Caco-2 (cell line): ENCODE measurements at regions not wholly inside any gene's neighbourhood (a gene's known extent, or its start where the extent isn't known, plus 50 kb on each side); places are given as distances from the start of the nearest gene placed in this dataset.

ENCODE experiments used
- BruUV-seq: library from RNA; stranded (reverse); fragments of 400-500 nt; replicated peaks from 2 replicates; lab custom pipeline; 2021; lab: Mats Ljungman, UMichigan
- CTCF ChIA-PET: fragments of 300-600 bp; sonication (Branson Sonifier 250); formaldehyde crosslinking; loops from one replicate; lab custom pipeline; 2022; ENCODE audit warnings: antibody characterized with exemption; lab: Charles Lee
- POLR2A ChIA-PET: fragments of 300-600 bp; sonication (Branson Sonifier 250); formaldehyde crosslinking; loops from one replicate; lab custom pipeline; 2022; ENCODE audit warnings: antibody characterized with exemption; lab: Charles Lee
- DNase-seq, 2 experiments: peaks; one replicate each; pipeline versions ENCODE4 v3.0.0 to v3.0.0-alpha.2; 2020 to 2022
- H3K27me3 ChIP-seq: replicated peaks from 2 replicates; pipeline ENCODE4 v1.6.0; 2011; ENCODE audit warnings: low read length; ENCODE audit not compliant: control insufficient read depth, insufficient read depth
- H3K36me3 ChIP-seq: 2 replicates; pipeline ENCODE4 v1.5.1; 2011; ENCODE audit warnings: low read length; ENCODE audit not compliant: control insufficient read depth, insufficient read depth
- H3K4me1 ChIP-seq: fragments of 250-450 bp; sonication (Bioruptor Pico); 2 replicates; pipeline ENCODE4 v1.5.1; 2020; ENCODE audit warnings: mild to moderate bottlenecking
- H3K4me3 ChIP-seq: 2 replicates; pipeline ENCODE4 v1.5.1; 2011; ENCODE audit warnings: low read depth, mild to moderate bottlenecking, control low read depth, low read length
- H3K9me3 ChIP-seq: fragments of 250-450 bp; sonication (Bioruptor Pico); 2 replicates; pipeline ENCODE4 v1.5.1; 2020; ENCODE audit warnings: mild to moderate bottlenecking, moderate library complexity
- H3K27ac Mint-ChIP-seq: one replicate; pipeline ENCODE4 v1.8.0; 2022; ENCODE audit warnings: mixed read lengths; ENCODE audit not compliant: unreplicated experiment
- H3K27me3 Mint-ChIP-seq: one replicate; pipeline ENCODE4 v1.8.0; 2022; ENCODE audit warnings: mixed read lengths; ENCODE audit not compliant: insufficient read depth, unreplicated experiment
- H3K36me3 Mint-ChIP-seq: one replicate; pipeline ENCODE4 v1.8.0; 2022; ENCODE audit warnings: mild to moderate bottlenecking, mixed read lengths; ENCODE audit not compliant: insufficient read depth, unreplicated experiment
- H3K4me1 Mint-ChIP-seq: one replicate; pipeline ENCODE4 v1.8.0; 2022; ENCODE audit warnings: low read depth, mixed read lengths; ENCODE audit not compliant: unreplicated experiment
- H3K4me3 Mint-ChIP-seq: one replicate; pipeline ENCODE4 v1.8.0; 2022; ENCODE audit warnings: mild to moderate bottlenecking, moderate library complexity, mixed read lengths; ENCODE audit not compliant: unreplicated experiment
- H3K9me3 Mint-ChIP-seq: one replicate; pipeline ENCODE4 v1.8.0; 2022; ENCODE audit warnings: mixed read lengths; ENCODE audit not compliant: unreplicated experiment
- intact Hi-C: fragments of 100-400 bp; cut with micrococcal nuclease; formaldehyde crosslinking; loops from one replicate; pipeline ENCODE4 v1.10.0; 2022; ENCODE audit not compliant: unreplicated experiment
- TF ChIP-seq, protein P1 (sequence below), 2 experiments: fragments of 200-600 bp in 1 of 2; IDR thresholded peaks; 1 replicate in 1 of 2; 2 replicates in 1 of 2; pipeline versions ENCODE4 v1.5.1 to v1.8.0; 2011 to 2022; ENCODE audit warnings: antibody characterized with exemption in 1 of 2, control low read depth in 1 of 2, inconsistent platforms in 1 of 2, low read depth in 1 of 2, low read length in 1 of 2, mild to moderate bottlenecking in 1 of 2, moderate library complexity in 1 of 2; ENCODE audit not compliant: insufficient read depth in 1 of 2, severe bottlenecking in 1 of 2, unreplicated experiment in 1 of 2

DNA sequence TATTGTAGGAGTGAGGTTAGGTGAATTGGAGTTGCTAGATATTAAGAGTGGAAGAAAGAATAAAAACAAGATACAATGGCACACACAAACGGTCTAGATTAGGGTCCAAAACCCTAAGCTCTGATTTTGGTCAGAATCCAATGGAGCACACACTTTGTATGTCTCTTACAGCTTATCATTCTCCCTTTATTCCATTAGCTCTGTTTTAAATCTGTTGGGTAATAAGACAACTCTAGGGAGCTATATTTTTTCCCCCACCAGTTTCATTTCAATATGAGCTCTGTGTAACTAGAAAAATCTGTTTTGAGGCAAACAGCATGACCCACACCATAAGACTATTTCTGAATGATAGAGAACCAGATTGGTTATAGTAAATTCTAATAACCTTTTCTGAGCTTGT, 465.6 kb downstream of the ADGRL2 start:
- ChIA-PET POLR2A (no interaction called here), CTCF (no interaction called here)
- H3K27me3 ChIP-seq = no peaks in the 10 kb centered on the region
- Mint-ChIP-seq H3K4me3 (no peak overlapping the region), H3K27ac (no peak overlapping the region), H3K9me3 (no peaks in the 10 kb centered on the region), H3K36me3 (no peaks in the 10 kb centered on the region), H3K4me1 (no peaks in the 10 kb centered on the region), H3K27me3 (peaks cover 2% of the 10 kb centered on the region)
- TF ChIP-seq, protein P1, sequence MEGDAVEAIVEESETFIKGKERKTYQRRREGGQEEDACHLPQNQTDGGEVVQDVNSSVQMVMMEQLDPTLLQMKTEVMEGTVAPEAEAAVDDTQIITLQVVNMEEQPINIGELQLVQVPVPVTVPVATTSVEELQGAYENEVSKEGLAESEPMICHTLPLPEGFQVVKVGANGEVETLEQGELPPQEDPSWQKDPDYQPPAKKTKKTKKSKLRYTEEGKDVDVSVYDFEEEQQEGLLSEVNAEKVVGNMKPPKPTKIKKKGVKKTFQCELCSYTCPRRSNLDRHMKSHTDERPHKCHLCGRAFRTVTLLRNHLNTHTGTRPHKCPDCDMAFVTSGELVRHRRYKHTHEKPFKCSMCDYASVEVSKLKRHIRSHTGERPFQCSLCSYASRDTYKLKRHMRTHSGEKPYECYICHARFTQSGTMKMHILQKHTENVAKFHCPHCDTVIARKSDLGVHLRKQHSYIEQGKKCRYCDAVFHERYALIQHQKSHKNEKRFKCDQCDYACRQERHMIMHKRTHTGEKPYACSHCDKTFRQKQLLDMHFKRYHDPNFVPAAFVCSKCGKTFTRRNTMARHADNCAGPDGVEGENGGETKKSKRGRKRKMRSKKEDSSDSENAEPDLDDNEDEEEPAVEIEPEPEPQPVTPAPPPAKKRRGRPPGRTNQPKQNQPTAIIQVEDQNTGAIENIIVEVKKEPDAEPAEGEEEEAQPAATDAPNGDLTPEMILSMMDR (IDR thresholded peaks at IDR 0.05; ENCODE audit: insufficient read depth in 1 of 2, low read depth in 1 of 2, low read length in 1 of 2, severe bottlenecking in 1 of 2, unreplicated experiment in 1 of 2) = no peak
- DNase-seq = no peak
- intact Hi-C loops = no loop called here
- no peaks in the 10 kb centered on the region for H3K9me3 ChIP-seq
- no peaks in the 10 kb centered on the region for H3K4me1 ChIP-seq
- H3K36me3 ChIP-seq = no peaks in the 10 kb centered on the region
- H3K4me3 ChIP-seq = no peak overlapping the region
- BruUV-seq = no TSS peak

DNA sequence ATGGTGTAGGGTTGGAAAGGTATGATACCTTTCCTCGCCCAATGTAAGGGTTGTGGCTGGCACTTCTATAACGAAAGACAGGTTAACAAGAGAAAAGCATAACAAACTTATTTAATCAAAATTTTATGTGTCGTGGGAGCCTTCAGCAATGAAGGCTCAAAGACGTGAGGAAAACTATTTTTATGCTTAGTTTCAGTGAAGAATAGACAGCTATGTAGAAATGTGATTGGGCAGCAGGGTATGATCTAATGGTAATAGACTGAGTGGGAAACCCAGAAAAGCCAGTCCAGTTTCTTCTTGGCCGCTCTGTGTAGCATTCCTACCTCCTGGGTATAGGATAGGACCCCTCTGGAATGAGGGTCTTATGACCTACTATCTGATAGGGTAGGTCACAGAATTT, 464.7 kb downstream of the ADGRL2 start:
- BruUV-seq = no TSS peak
- H3K4me1 ChIP-seq = no peaks in the 10 kb centered on the region
- Mint-ChIP-seq H3K27me3 (peaks cover 2% of the 10 kb centered on the region), H3K36me3 (no peaks in the 10 kb centered on the region), H3K27ac (no peak overlapping the region), H3K4me1 (no peaks in the 10 kb centered on the region), H3K4me3 (no peak overlapping the region), H3K9me3 (no peaks in the 10 kb centered on the region)
- no peak for DNase-seq
- no peaks in the 10 kb centered on the region for H3K9me3 ChIP-seq
- POLR2A ChIA-PET = interaction anchor here (0.5 kb wide), 1 partner anchor 604 kb away, joined by 3 read pairs; no protein-coding TSS in a partner anchor
- H3K27me3 ChIP-seq = no peaks in the 10 kb centered on the region
- no peaks in the 10 kb centered on the region for H3K36me3 ChIP-seq
- H3K4me3 ChIP-seq = no peak overlapping the region
- intact Hi-C loops = no loop called here
- TF ChIP-seq, protein P1 (IDR thresholded peaks at IDR 0.05; ENCODE audit: insufficient read depth in 1 of 2, low read depth in 1 of 2, low read length in 1 of 2, severe bottlenecking in 1 of 2, unreplicated experiment in 1 of 2) = no peak
- CTCF ChIA-PET = no interaction called here

GRCh38 chr1:82264802-82265201, 464.1 kb downstream of the ADGRL2 start:
- no peak for DNase-seq
- ChIA-PET CTCF (no interaction called here), POLR2A (no interaction called here)
- H3K4me1 Mint-ChIP-seq = no peaks in the 10 kb centered on the region
- no peak overlapping the region for H3K27ac Mint-ChIP-seq
- TF ChIP-seq, protein P1 (IDR thresholded peaks at IDR 0.05; ENCODE audit: insufficient read depth in 1 of 2, low read depth in 1 of 2, low read length in 1 of 2, severe bottlenecking in 1 of 2, unreplicated experiment in 1 of 2) = no peak
- peaks cover 3% of the 10 kb centered on the region for H3K27me3 Mint-ChIP-seq
- intact Hi-C loops = no loop called here
- no peaks in the 10 kb centered on the region for H3K36me3 ChIP-seq
- no peaks in the 10 kb centered on the region for H3K9me3 ChIP-seq
- no peak overlapping the region for H3K4me3 ChIP-seq
- H3K36me3 Mint-ChIP-seq = no peaks in the 10 kb centered on the region
- no peaks in the 10 kb centered on the region for H3K4me1 ChIP-seq
- H3K27me3 ChIP-seq = no peaks in the 10 kb centered on the region
- H3K4me3 Mint-ChIP-seq = no peak overlapping the region
- no peaks in the 10 kb centered on the region for H3K9me3 Mint-ChIP-seq
- no TSS peak for BruUV-seq
